SK-N-SH treated with all-trans-retinoic acid at 6 μM for 48 hours (cell line): ENCODE measurements at regions not wholly inside any gene's neighbourhood (a gene's known extent, or its start where the extent isn't known, plus 50 kb on each side); places are given as distances from the start of the nearest gene placed in this dataset.

Experiments
- ARNTL ChIP-seq: fragments of 450-650 bp; formaldehyde crosslinking; IDR thresholded peaks from 2 replicates; pipeline ENCODE4 v1.5.0; 2020; ENCODE audit warnings: low read depth, mild to moderate bottlenecking, moderate library complexity, borderline replicate concordance
- BACH2 ChIP-seq: fragments of 250-450 bp; sonication (Bioruptor Pico); IDR thresholded peaks from 2 replicates; pipeline ENCODE4 v1.9.0; 2021; ENCODE audit warnings: mild to moderate bottlenecking, borderline replicate concordance
- CSDC2 ChIP-seq: fragments of 250-450 bp; sonication (Bioruptor Pico); IDR thresholded peaks from 2 replicates; pipeline ENCODE4 v1.5.0; 2020; ENCODE audit warnings: mild to moderate bottlenecking, moderate library complexity
- ESRRG ChIP-seq: fragments of 250-450 bp; sonication (Bioruptor Pico); IDR thresholded peaks from 2 replicates; pipeline ENCODE4 v1.6.1; 2021; ENCODE audit warnings: mild to moderate bottlenecking
- GLIS3 ChIP-seq: fragments of 250-450 bp; sonication (Bioruptor Pico); IDR thresholded peaks from 2 replicates; pipeline ENCODE4 v1.5.0; 2020; ENCODE audit warnings: mild to moderate bottlenecking, moderate library complexity
- OSR1 ChIP-seq: fragments of 250-450 bp; sonication (Bioruptor Pico); IDR thresholded peaks from 2 replicates; pipeline ENCODE4 v1.8.0; 2022; ENCODE audit warnings: moderate library complexity, mild to moderate bottlenecking, inconsistent platforms
- TCF4 ChIP-seq: fragments of 250-450 bp; sonication (Bioruptor Pico); IDR thresholded peaks from 2 replicates; pipeline ENCODE4 v1.8.0; 2021; ENCODE audit warnings: mild to moderate bottlenecking, moderate library complexity, borderline replicate concordance
- ZFP3 ChIP-seq: fragments of 250-450 bp; sonication (Bioruptor Pico); IDR thresholded peaks from 2 replicates; pipeline ENCODE4 v1.5.0; 2020; ENCODE audit warnings: mild to moderate bottlenecking, moderate library complexity
- ZNF70 ChIP-seq: fragments of 450-650 bp; formaldehyde crosslinking; IDR thresholded peaks from 2 replicates; pipeline ENCODE4 v1.5.0; 2020; ENCODE audit warnings: mild to moderate bottlenecking, moderate library complexity
- TF ChIP-seq, protein P1 (sequence below): fragments of 250-450 bp; sonication (Bioruptor Pico); IDR thresholded peaks from 2 replicates; pipeline ENCODE4 v1.8.0; 2020; ENCODE audit warnings: mild to moderate bottlenecking, moderate library complexity, borderline replicate concordance
- TF ChIP-seq, protein P2 (sequence below): fragments of 250-450 bp; sonication (Bioruptor Pico); IDR thresholded peaks from 2 replicates; pipeline ENCODE4 v1.5.0; 2020; ENCODE audit warnings: mild to moderate bottlenecking, moderate library complexity

DNA sequence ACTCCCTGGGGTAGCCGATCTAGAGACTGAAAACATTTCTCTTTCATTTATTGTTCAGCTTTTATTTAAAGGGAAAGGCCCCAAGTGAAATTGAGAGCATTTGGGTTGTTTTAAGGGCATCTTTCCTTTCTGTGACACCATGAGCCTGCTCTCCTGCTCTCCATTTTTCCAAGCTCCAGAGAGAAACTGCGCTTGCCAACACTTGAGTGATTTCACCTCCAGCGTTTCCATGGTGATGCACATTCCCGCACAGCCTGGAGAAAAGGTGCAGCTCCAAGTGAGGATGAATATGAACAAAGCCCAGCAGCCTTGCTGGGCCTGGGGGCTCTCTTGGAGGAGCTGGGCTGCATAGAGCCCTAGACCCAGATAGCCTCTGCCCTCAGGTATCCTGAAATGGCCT lies 159.2 kb upstream of the PPP2R3A start:
- TF ChIP-seq ZNF70 (CRISPR knock-in tag) (no peak), ESRRG (CRISPR knock-in tag) (no peak), BACH2 (no peak), ARNTL (CRISPR knock-in tag) (no peak), OSR1 (CRISPR knock-in tag) (no peak), ZFP3 (CRISPR knock-in tag) (no peak), CSDC2 (CRISPR knock-in tag) (no peak), TCF4 (no peak), GLIS3 (no peak)
- TF ChIP-seq, protein P1, sequence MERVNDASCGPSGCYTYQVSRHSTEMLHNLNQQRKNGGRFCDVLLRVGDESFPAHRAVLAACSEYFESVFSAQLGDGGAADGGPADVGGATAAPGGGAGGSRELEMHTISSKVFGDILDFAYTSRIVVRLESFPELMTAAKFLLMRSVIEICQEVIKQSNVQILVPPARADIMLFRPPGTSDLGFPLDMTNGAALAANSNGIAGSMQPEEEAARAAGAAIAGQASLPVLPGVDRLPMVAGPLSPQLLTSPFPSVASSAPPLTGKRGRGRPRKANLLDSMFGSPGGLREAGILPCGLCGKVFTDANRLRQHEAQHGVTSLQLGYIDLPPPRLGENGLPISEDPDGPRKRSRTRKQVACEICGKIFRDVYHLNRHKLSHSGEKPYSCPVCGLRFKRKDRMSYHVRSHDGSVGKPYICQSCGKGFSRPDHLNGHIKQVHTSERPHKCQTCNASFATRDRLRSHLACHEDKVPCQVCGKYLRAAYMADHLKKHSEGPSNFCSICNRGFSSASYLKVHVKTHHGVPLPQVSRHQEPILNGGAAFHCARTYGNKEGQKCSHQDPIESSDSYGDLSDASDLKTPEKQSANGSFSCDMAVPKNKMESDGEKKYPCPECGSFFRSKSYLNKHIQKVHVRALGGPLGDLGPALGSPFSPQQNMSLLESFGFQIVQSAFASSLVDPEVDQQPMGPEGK (CRISPR knock-in tag) = no peak
- TF ChIP-seq, protein P2, sequence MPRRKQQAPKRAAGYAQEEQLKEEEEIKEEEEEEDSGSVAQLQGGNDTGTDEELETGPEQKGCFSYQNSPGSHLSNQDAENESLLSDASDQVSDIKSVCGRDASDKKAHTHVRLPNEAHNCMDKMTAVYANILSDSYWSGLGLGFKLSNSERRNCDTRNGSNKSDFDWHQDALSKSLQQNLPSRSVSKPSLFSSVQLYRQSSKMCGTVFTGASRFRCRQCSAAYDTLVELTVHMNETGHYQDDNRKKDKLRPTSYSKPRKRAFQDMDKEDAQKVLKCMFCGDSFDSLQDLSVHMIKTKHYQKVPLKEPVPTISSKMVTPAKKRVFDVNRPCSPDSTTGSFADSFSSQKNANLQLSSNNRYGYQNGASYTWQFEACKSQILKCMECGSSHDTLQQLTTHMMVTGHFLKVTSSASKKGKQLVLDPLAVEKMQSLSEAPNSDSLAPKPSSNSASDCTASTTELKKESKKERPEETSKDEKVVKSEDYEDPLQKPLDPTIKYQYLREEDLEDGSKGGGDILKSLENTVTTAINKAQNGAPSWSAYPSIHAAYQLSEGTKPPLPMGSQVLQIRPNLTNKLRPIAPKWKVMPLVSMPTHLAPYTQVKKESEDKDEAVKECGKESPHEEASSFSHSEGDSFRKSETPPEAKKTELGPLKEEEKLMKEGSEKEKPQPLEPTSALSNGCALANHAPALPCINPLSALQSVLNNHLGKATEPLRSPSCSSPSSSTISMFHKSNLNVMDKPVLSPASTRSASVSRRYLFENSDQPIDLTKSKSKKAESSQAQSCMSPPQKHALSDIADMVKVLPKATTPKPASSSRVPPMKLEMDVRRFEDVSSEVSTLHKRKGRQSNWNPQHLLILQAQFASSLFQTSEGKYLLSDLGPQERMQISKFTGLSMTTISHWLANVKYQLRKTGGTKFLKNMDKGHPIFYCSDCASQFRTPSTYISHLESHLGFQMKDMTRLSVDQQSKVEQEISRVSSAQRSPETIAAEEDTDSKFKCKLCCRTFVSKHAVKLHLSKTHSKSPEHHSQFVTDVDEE (CRISPR knock-in tag) = no peak
